ENCODE measurements at regions not wholly inside any gene's neighbourhood (a gene's known extent, or its start where the extent isn't known, plus 50 kb on each side); places are given as distances from the start of the nearest gene placed in this dataset.

DNA sequence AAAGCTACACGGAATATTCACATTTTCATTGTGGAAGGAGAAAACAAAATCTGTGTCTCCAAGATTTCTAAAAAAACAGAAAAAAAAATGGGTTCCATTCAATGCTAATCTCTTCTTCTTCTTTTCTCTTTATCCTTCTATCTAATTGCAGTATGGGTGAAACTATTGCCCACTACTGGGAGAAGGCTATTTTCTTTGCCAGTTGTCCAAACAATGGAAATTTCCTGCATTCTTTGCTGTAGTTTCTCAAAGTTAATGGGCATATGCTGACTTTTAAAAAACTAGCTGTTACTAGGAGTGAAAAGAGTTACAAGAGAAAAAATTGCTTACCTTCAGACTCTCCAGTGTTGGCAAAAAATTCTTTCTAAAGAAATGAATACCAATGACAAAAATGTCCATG, 179.3 kb upstream of the ANKRD28 start:
- TF ChIP-seq EZH2 (IDR thresholded peaks at IDR 0.05; ENCODE audit: low read depth, unreplicated experiment) (no peak), CTCF (conservative IDR thresholded peaks at IDR 0.05; ENCODE audit: low read depth in 2 of 2) (no peak), EZH2phosphoT487 (IDR thresholded peaks at IDR 0.05; ENCODE audit: unreplicated experiment) (no peak), POLR2AphosphoS5 (IDR thresholded peaks at IDR 0.05; ENCODE audit: low read depth) (no peak), JUNB (IDR thresholded peaks at IDR 0.05; ENCODE audit: unreplicated experiment) (no peak), ETS1 (IDR thresholded peaks at IDR 0.05) (no peak), CREB1 (CRISPR knock-in tag; IDR thresholded peaks at IDR 0.05; ENCODE audit: low read depth) (no peak)
- TF ChIP-seq, protein P1, sequence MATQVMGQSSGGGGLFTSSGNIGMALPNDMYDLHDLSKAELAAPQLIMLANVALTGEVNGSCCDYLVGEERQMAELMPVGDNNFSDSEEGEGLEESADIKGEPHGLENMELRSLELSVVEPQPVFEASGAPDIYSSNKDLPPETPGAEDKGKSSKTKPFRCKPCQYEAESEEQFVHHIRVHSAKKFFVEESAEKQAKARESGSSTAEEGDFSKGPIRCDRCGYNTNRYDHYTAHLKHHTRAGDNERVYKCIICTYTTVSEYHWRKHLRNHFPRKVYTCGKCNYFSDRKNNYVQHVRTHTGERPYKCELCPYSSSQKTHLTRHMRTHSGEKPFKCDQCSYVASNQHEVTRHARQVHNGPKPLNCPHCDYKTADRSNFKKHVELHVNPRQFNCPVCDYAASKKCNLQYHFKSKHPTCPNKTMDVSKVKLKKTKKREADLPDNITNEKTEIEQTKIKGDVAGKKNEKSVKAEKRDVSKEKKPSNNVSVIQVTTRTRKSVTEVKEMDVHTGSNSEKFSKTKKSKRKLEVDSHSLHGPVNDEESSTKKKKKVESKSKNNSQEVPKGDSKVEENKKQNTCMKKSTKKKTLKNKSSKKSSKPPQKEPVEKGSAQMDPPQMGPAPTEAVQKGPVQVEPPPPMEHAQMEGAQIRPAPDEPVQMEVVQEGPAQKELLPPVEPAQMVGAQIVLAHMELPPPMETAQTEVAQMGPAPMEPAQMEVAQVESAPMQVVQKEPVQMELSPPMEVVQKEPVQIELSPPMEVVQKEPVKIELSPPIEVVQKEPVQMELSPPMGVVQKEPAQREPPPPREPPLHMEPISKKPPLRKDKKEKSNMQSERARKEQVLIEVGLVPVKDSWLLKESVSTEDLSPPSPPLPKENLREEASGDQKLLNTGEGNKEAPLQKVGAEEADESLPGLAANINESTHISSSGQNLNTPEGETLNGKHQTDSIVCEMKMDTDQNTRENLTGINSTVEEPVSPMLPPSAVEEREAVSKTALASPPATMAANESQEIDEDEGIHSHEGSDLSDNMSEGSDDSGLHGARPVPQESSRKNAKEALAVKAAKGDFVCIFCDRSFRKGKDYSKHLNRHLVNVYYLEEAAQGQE (IDR thresholded peaks at IDR 0.05; ENCODE audit: unreplicated experiment), result no peak
